Esophagus squamous epithelium (tissue), 4 donors: ENCODE measurements at regions not wholly inside any gene's neighbourhood (a gene's known extent, or its start where the extent isn't known, plus 50 kb on each side); places are given as distances from the start of the nearest gene placed in this dataset.

Experiments used
- CTCF ChIP-seq, 6 experiments: fragments of 450-650 bp in 4 of 6; fragments of 200-600 bp in 2 of 6; sonication (generic) in 2 of 6; IDR thresholded peaks; one replicate each; pipeline ENCODE4 v1.5.1; 2016 to 2019; ENCODE audit warnings: antibody characterized with exemption in 6 of 6, mild to moderate bottlenecking in 4 of 6, moderate library complexity in 4 of 6
- POLR2A ChIP-seq, 4 donors: fragments of 450-650 bp; IDR thresholded peaks; one replicate each; pipeline ENCODE4 v1.6.1; 2017; ENCODE audit warnings: antibody characterized with exemption in 4 of 4, mild to moderate bottlenecking in 4 of 4, moderate library complexity in 3 of 4

- no peak for TF ChIP-seq POLR2A (IDR thresholded peaks at IDR 0.05)
- no peak for TF ChIP-seq CTCF (IDR thresholded peaks at IDR 0.05)
Measured at GRCh38 chr11:34823639-34824038, 92.5 kb downstream of the APIP start.
